GM19239 (cell line): ENCODE measurements at regions not wholly inside any gene's neighbourhood (a gene's known extent, or its start where the extent isn't known, plus 50 kb on each side); places are given as distances from the start of the nearest gene placed in this dataset.

ENCODE experiments used
- DNase-seq: peaks from one replicate; pipeline ENCODE4 v3.0.0; 2011; ENCODE audit warnings: low spot score; ENCODE audit not compliant: insufficient read length
- FAIRE-seq: peaks from 2 replicates; lab custom pipeline; 2011; peaks lifted over from hg19 to GRCh38; lab: Jason Lieb, UNC

GRCh38 chr13:24005755-24006281 is 108.5 kb upstream of the C1QTNF9B start:
- FAIRE-seq: peak; percentile 97
- peak; percentile 55 for DNase-seq

GRCh38 chr13:24006520-24007248 is 109.4 kb upstream of the C1QTNF9B start:
- peak; percentile 4 for FAIRE-seq
- DNase-seq: no peak

GRCh38 chr13:24007979-24008620 is 110.8 kb upstream of the C1QTNF9B start:
- DNase-seq (no peak), FAIRE-seq (peak; percentile 14)

GRCh38 chr13:24008679-24009078 is 111.4 kb upstream of the C1QTNF9B start:
- DNase-seq (no peak), FAIRE-seq (no peak)

- FAIRE-seq (no peak), DNase-seq (no peak)
Measured at GRCh38 chr13:24011266-24011665, 114.0 kb upstream of the C1QTNF9B start.

- FAIRE-seq (no peak), DNase-seq (no peak)
Measured at GRCh38 chr13:24012648-24013047, 115.3 kb upstream of the C1QTNF9B start.

- DNase-seq (no peak), FAIRE-seq (no peak)
Measured at GRCh38 chr13:24013189-24013588, 115.9 kb upstream of the C1QTNF9B start.

GRCh38 chr13:24016046-24016445 is 118.7 kb upstream of the C1QTNF9B start:
- FAIRE-seq: no peak
- no peak for DNase-seq

- DNase-seq: no peak
- no peak for FAIRE-seq
Measured at GRCh38 chr13:24022568-24022967, 125.3 kb upstream of the C1QTNF9B start.

- no peak for DNase-seq
- no peak for FAIRE-seq
Measured at GRCh38 chr13:24023073-24023472, 125.8 kb upstream of the C1QTNF9B start.

GRCh38 chr13:24027494-24027893 is 130.2 kb upstream of the C1QTNF9B start:
- no peak for FAIRE-seq
- no peak for DNase-seq

GRCh38 chr13:24032252-24032651 is 128.3 kb upstream of the SPATA13 start:
- FAIRE-seq (no peak), DNase-seq (no peak)

- no peak for DNase-seq
- no peak for FAIRE-seq
Measured at GRCh38 chr13:24032674-24033073, 127.8 kb upstream of the SPATA13 start.

- DNase-seq (no peak), FAIRE-seq (no peak)
Measured at GRCh38 chr13:24033527-24034302, 126.8 kb upstream of the SPATA13 start.

- DNase-seq: no peak
- no peak for FAIRE-seq
Measured at GRCh38 chr13:24035411-24035810, 125.1 kb upstream of the SPATA13 start.

GRCh38 chr13:24036115-24036514 is 124.4 kb upstream of the SPATA13 start:
- DNase-seq (no peak), FAIRE-seq (no peak)

GRCh38 chr13:24038405-24038804 is 122.1 kb upstream of the SPATA13 start:
- FAIRE-seq (no peak), DNase-seq (no peak)

- FAIRE-seq (no peak), DNase-seq (no peak)
Measured at GRCh38 chr13:24038841-24039330, 121.6 kb upstream of the SPATA13 start.

- FAIRE-seq (peak; percentile 51), DNase-seq (no peak)
Measured at GRCh38 chr13:24039621-24040475, 120.7 kb upstream of the SPATA13 start.

- DNase-seq (no peak), FAIRE-seq (no peak)
Measured at GRCh38 chr13:24040835-24041234, 119.7 kb upstream of the SPATA13 start.
